ENCODE measurements at regions not wholly inside any gene's neighbourhood (a gene's known extent, or its start where the extent isn't known, plus 50 kb on each side); places are given as distances from the start of the nearest gene placed in this dataset.

- intact Hi-C loops (cut with DNase I), result no loop called here
- no peak for TF ChIP-seq POLR2A (IDR thresholded peaks at IDR 0.05)
- no peak for TF ChIP-seq POLR2AphosphoS5 (IDR thresholded peaks at IDR 0.05; ENCODE audit: insufficient read depth in 1 of 2, low read depth in 1 of 2)
- TF ChIP-seq CTCF (IDR thresholded peaks at IDR 0.05), result no peak
- no peaks in the 10 kb centered on the region for H3K9me3 ChIP-seq
- no peak overlapping the region for H3K27ac ChIP-seq
- H3K4me1 ChIP-seq, result no peaks in the 10 kb centered on the region
- no peaks in the 10 kb centered on the region for H3K36me3 ChIP-seq
- H3K4me3 ChIP-seq, result no peak overlapping the region
- no peak for DNase-seq (ENCODE audit: extremely low spot score in 2 of 2)
- H3K27me3 ChIP-seq, result no peaks in the 10 kb centered on the region
Measured at GRCh38 chr20:12728782-12729181, 280.0 kb upstream of the SPTLC3 start.

- Histone ChIP-seq H3K27me3 (no peaks in the 10 kb centered on the region), H3K27ac (no peak overlapping the region), H3K9me3 (no peaks in the 10 kb centered on the region), H3K36me3 (no peaks in the 10 kb centered on the region), H3K4me1 (no peaks in the 10 kb centered on the region), H3K4me3 (no peak overlapping the region)
- intact Hi-C loops (cut with DNase I), result no loop called here
- DNase-seq (ENCODE audit: extremely low spot score in 2 of 2), result no peak
- no peak for TF ChIP-seq POLR2A (IDR thresholded peaks at IDR 0.05)
- no peak for TF ChIP-seq CTCF (IDR thresholded peaks at IDR 0.05)
- TF ChIP-seq POLR2AphosphoS5 (IDR thresholded peaks at IDR 0.05; ENCODE audit: insufficient read depth in 1 of 2, low read depth in 1 of 2), result no peak
Measured at GRCh38 chr20:12729326-12729725, 279.4 kb upstream of the SPTLC3 start.

- H3K4me3 ChIP-seq, result no peak overlapping the region
- TF ChIP-seq CTCF (IDR thresholded peaks at IDR 0.05) (no peak), POLR2A (IDR thresholded peaks at IDR 0.05) (no peak), POLR2AphosphoS5 (IDR thresholded peaks at IDR 0.05; ENCODE audit: insufficient read depth in 1 of 2, low read depth in 1 of 2) (no peak)
- H3K9me3 ChIP-seq, result no peaks in the 10 kb centered on the region
- no peaks in the 10 kb centered on the region for H3K27me3 ChIP-seq
- no peaks in the 10 kb centered on the region for H3K36me3 ChIP-seq
- H3K4me1 ChIP-seq, result no peaks in the 10 kb centered on the region
- no peak overlapping the region for H3K27ac ChIP-seq
- DNase-seq (ENCODE audit: extremely low spot score in 2 of 2), result no peak
- intact Hi-C loops (cut with DNase I), result no loop called here
Measured at GRCh38 chr20:12733811-12734210, 275.0 kb upstream of the SPTLC3 start.

- no peaks in the 10 kb centered on the region for H3K9me3 ChIP-seq
- H3K4me1 ChIP-seq, result no peaks in the 10 kb centered on the region
- H3K4me3 ChIP-seq, result no peak overlapping the region
- DNase-seq (ENCODE audit: extremely low spot score in 2 of 2), result no peak
- no peak for TF ChIP-seq POLR2AphosphoS5 (IDR thresholded peaks at IDR 0.05; ENCODE audit: insufficient read depth in 1 of 2, low read depth in 1 of 2)
- no peak for TF ChIP-seq POLR2A (IDR thresholded peaks at IDR 0.05)
- no peak for TF ChIP-seq CTCF (IDR thresholded peaks at IDR 0.05)
- H3K27ac ChIP-seq, result no peak overlapping the region
- no peaks in the 10 kb centered on the region for H3K27me3 ChIP-seq
- intact Hi-C loops (cut with DNase I), result no loop called here
- H3K36me3 ChIP-seq, result no peaks in the 10 kb centered on the region
Measured at GRCh38 chr20:12737497-12737896, 271.3 kb upstream of the SPTLC3 start.

- no peaks in the 10 kb centered on the region for H3K27me3 ChIP-seq
- no peak for DNase-seq (ENCODE audit: extremely low spot score in 2 of 2)
- H3K4me1 ChIP-seq, result no peaks in the 10 kb centered on the region
- H3K9me3 ChIP-seq, result no peaks in the 10 kb centered on the region
- intact Hi-C loops (cut with DNase I), result no loop called here
- H3K36me3 ChIP-seq, result no peaks in the 10 kb centered on the region
- H3K27ac ChIP-seq, result no peak overlapping the region
- no peak for TF ChIP-seq POLR2AphosphoS5 (IDR thresholded peaks at IDR 0.05; ENCODE audit: insufficient read depth in 1 of 2, low read depth in 1 of 2)
- no peak for TF ChIP-seq CTCF (IDR thresholded peaks at IDR 0.05)
- no peak for TF ChIP-seq POLR2A (IDR thresholded peaks at IDR 0.05)
- H3K4me3 ChIP-seq, result no peak overlapping the region
Measured at GRCh38 chr20:12737900-12738299, 270.9 kb upstream of the SPTLC3 start.

Data from vagina (tissue), 2 donors.